A549 (cell line): ENCODE measurements at regions not wholly inside any gene's neighbourhood (a gene's known extent, or its start where the extent isn't known, plus 50 kb on each side); places are given as distances from the start of the nearest gene placed in this dataset.
"Not testable (repeated sequence)": the region's sequence is repeated elsewhere in the genome, so short reads cannot be mapped to it uniquely, and the experiment has no call there.

Experiments used
- CBX8 ChIP-seq: fragments of 200-600 bp; sonication (generic); IDR thresholded peaks from 2 replicates; pipeline ENCODE4 v1.6.1; 2016
- CTCF ChIP-seq: fragments of >200 bp; sonication (Bioruptor Twin); formaldehyde crosslinking; IDR thresholded peaks from 3 replicates; pipeline ENCODE4 v1.5.1; 2016
- HOXA7 ChIP-seq: fragments of 250-450 bp; sonication (Bioruptor Pico); IDR thresholded peaks from 2 replicates; pipeline ENCODE4 v1.5.0; 2020; ENCODE audit warnings: mild to moderate bottlenecking, moderate library complexity

DNA sequence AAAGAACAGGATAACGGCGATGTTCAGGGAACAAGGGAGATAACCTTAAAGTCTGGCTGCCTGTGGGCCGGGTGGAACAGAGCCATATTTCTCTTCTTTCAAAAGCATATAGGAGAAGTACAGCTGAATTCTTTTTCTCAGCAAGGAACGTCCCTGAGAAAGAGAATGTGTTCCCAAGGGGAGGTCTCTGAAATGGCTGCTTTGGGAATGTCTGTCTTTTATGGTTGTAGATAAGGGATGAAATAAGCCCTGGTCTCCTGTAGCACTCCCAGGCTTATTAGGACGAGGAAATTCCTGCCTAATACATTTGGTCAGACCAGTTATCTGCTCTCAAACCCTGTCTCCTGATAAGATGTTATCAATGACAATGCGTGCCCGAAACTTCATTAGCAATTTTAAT lies 490.5 kb downstream of the DMAC1 start:
- TF ChIP-seq CBX8; CTCF; HOXA7 (CRISPR knock-in tag): not testable (repeated sequence)
